Endothelial cell of umbilical vein (primary cell): ENCODE measurements at regions not wholly inside any gene's neighbourhood (a gene's known extent, or its start where the extent isn't known, plus 50 kb on each side); places are given as distances from the start of the nearest gene placed in this dataset.

Source experiments
- BruUV-seq: library from RNA; stranded (reverse); fragments of 400-500 nt; replicated peaks from 2 replicates; lab custom pipeline; 2021; lab: Mats Ljungman, UMichigan
- CTCF ChIA-PET: fragments of 300-600, 350-600 bp; sonication (Branson Sonifier 250); formaldehyde crosslinking; loops from one replicate; lab custom pipeline; 2021; ENCODE audit warnings: antibody characterized with exemption, inconsistent platforms; lab: Charles Lee
- POLR2A ChIA-PET: fragments of 300-600, 350-600 bp; sonication (Branson Sonifier 250); formaldehyde crosslinking; loops from one replicate; lab custom pipeline; 2021; ENCODE audit warnings: antibody characterized with exemption, inconsistent platforms; lab: Charles Lee
- DNase-seq: peaks from one replicate; pipeline ENCODE4 v3.0.0-alpha.2; 2011; ENCODE audit warnings: low read depth, low spot score
- FAIRE-seq: peaks from 2 replicates; lab custom pipeline; 2011; peaks lifted over from hg19 to GRCh38; lab: Jason Lieb, UNC
- H2AFZ ChIP-seq: 2 replicates; pipeline ENCODE4 v1.6.0; 2012; ENCODE audit warnings: low read depth, low read length, control low read depth, inconsistent platforms
- H3K27ac ChIP-seq: 2 replicates; pipeline ENCODE4 v1.5.1; 2011; ENCODE audit warnings: low read depth, mild to moderate bottlenecking, control low read depth, low read length, moderate library complexity; ENCODE audit not compliant: insufficient read depth
- H3K27me3 ChIP-seq, 2 experiments: 2 replicates each; pipeline versions ENCODE4 v1.6.0 to v1.6.1; 2011; ENCODE audit warnings: low read length in 2 of 2, mixed read lengths in 1 of 2; ENCODE audit not compliant: control insufficient read depth in 2 of 2, insufficient read depth in 2 of 2
- H3K36me3 ChIP-seq, 2 experiments: 2 replicates in 1 of 2; 3 replicates in 1 of 2; pipeline ENCODE4 v1.5.1; 2011; ENCODE audit warnings: low read length in 2 of 2, mild to moderate bottlenecking in 1 of 2, moderate library complexity in 1 of 2; ENCODE audit not compliant: control insufficient read depth in 2 of 2, insufficient read depth in 2 of 2; ENCODE audit errors: extremely low read depth in 1 of 2
- H3K4me1 ChIP-seq: 3 replicates; pipeline ENCODE4 v1.5.1; 2011; ENCODE audit warnings: mild to moderate bottlenecking, low read length; ENCODE audit not compliant: control insufficient read depth, insufficient read depth; ENCODE audit errors: extremely low read depth
- H3K4me2 ChIP-seq: 2 replicates; pipeline ENCODE4 v1.6.1; 2011; ENCODE audit warnings: low read length, control low read depth, mixed read lengths; ENCODE audit not compliant: insufficient read depth
- H3K4me3 ChIP-seq, 3 experiments: fragments of 200-600 bp in 1 of 3; sonication (generic), shearing (Covaris generic) in 1 of 3; replicated peaks in 1 of 3; 2 replicates each; pipeline ENCODE4 v1.5.1; 2011 to 2016; ENCODE audit warnings: control low read depth in 3 of 3, low read length in 3 of 3, mild to moderate bottlenecking in 2 of 3, inconsistent platforms in 1 of 3, low read depth in 1 of 3, moderate library complexity in 1 of 3; ENCODE audit not compliant: insufficient read depth in 1 of 3
- H3K79me2 ChIP-seq: 2 replicates; pipeline ENCODE4 v1.6.0; 2012; ENCODE audit warnings: low read length, inconsistent platforms; ENCODE audit not compliant: control insufficient read depth, insufficient read depth
- H3K9ac ChIP-seq: replicated peaks from 2 replicates; pipeline ENCODE3; 2011; ENCODE audit warnings: low read length, control low read depth; ENCODE audit not compliant: insufficient read depth; ENCODE audit errors: extremely low read depth
- H3K9me1 ChIP-seq: replicated peaks from 3 replicates; pipeline ENCODE4 v1.6.0; 2011; ENCODE audit warnings: mild to moderate bottlenecking, low read length; ENCODE audit not compliant: control insufficient read depth, insufficient read depth; ENCODE audit errors: extremely low read depth
- H3K9me3 ChIP-seq: replicated peaks from 2 replicates; pipeline ENCODE4 v1.5.1; 2012; ENCODE audit warnings: low read length, inconsistent platforms; ENCODE audit not compliant: control insufficient read depth, insufficient read depth
- H4K20me1 ChIP-seq: replicated peaks from 2 replicates; pipeline ENCODE3; 2011; ENCODE audit warnings: mild to moderate bottlenecking, low read length; ENCODE audit not compliant: control insufficient read depth, insufficient read depth; ENCODE audit errors: extremely low read depth
- CTCF ChIP-seq, 2 donors: IDR thresholded peaks; 1 replicate in 1 of 2; 2 replicates in 1 of 2; pipeline ENCODE4 v1.5.1; 2011; ENCODE audit warnings: low read length in 2 of 2, mild to moderate bottlenecking in 2 of 2, moderate library complexity in 2 of 2, control low read depth in 1 of 2, inconsistent platforms in 1 of 2, low read depth in 1 of 2; ENCODE audit not compliant: insufficient read depth in 1 of 2; ENCODE audit errors: extremely low read depth in 1 of 2
- EZH2 ChIP-seq: IDR thresholded peaks from 2 replicates; pipeline ENCODE4 v1.6.1; 2012; ENCODE audit warnings: borderline replicate concordance, low read depth, mild to moderate bottlenecking, moderate library complexity, low read length, inconsistent platforms; ENCODE audit not compliant: severe bottlenecking
- FOS ChIP-seq: IDR thresholded peaks from 2 replicates; pipeline ENCODE4 v1.6.1; 2011; ENCODE audit warnings: mild to moderate bottlenecking, low read length, moderate library complexity, borderline replicate concordance; ENCODE audit not compliant: insufficient read depth
- GATA2 ChIP-seq: IDR thresholded peaks from 2 replicates; pipeline ENCODE4 v1.7.0; 2011; ENCODE audit warnings: low read depth, mild to moderate bottlenecking, moderate library complexity, mixed read lengths, low read length; ENCODE audit not compliant: insufficient read length, insufficient read depth
- JUN ChIP-seq: IDR thresholded peaks from 2 replicates; pipeline ENCODE4 v1.6.1; 2011; ENCODE audit warnings: borderline replicate concordance, low read depth; ENCODE audit not compliant: insufficient read length, insufficient read depth
- MAX ChIP-seq: IDR thresholded peaks from 2 replicates; pipeline ENCODE4 v1.6.1; 2011; ENCODE audit not compliant: insufficient read depth, insufficient read length
- MYC ChIP-seq: IDR thresholded peaks from one replicate; pipeline ENCODE4 v1.6.1; 2011; ENCODE audit warnings: mild to moderate bottlenecking, low read depth, low read length
- POLR2A ChIP-seq: IDR thresholded peaks from 2 replicates; pipeline ENCODE4 v1.6.1; 2012; ENCODE audit warnings: low read depth, mild to moderate bottlenecking, control low read depth, low read length
- POLR2AphosphoS5 ChIP-seq: IDR thresholded peaks from 2 replicates; pipeline ENCODE4 v1.6.1; 2012; ENCODE audit warnings: low read depth, mild to moderate bottlenecking, control low read depth, low read length, moderate library complexity; ENCODE audit not compliant: insufficient read depth
- dilution Hi-C: fragments of 300-500 bp; cut with MboI; formaldehyde crosslinking; loops from one replicate; pipeline ENCODE4 v1.15.0; 2019; ENCODE audit warnings: low sequenced_read_pairs; ENCODE audit not compliant: extremely low pct_ligation_motif_present
- intact Hi-C: fragments of 100-400 bp; cut with micrococcal nuclease; formaldehyde crosslinking; loops from one replicate; pipeline ENCODE4 v1.10.0; 2022

GRCh38 chr20:48065833-48066232, 280.6 kb upstream of the SULF2 start:
- Histone ChIP-seq H3K9me3 (no peaks in the 10 kb centered on the region), H4K20me1 (no peaks in the 10 kb centered on the region), H3K79me2 (no peaks in the 10 kb centered on the region), H3K9me1 (no peaks in the 10 kb centered on the region), H3K4me1 (no peaks in the 10 kb centered on the region), H3K27ac (no peak overlapping the region), H3K27me3 (no peaks in the 10 kb centered on the region), H3K4me3 (no peak overlapping the region), H3K36me3 (no peaks in the 10 kb centered on the region), H3K9ac (no peak overlapping the region), H2AFZ (no peak overlapping the region), H3K4me2 (no peak overlapping the region)
- FAIRE-seq = no peak
- intact Hi-C loops (no loop called here), dilution Hi-C loops (no loop called here)
- CTCF ChIA-PET = interaction anchor here (0.7 to 1.0 kb wide), 2 partner anchors 74 to 211 kb away, joined by 3 to 4 read pairs; no protein-coding TSS in a partner anchor
- POLR2A ChIA-PET = no interaction called here
- no TSS peak for BruUV-seq
- TF ChIP-seq FOS = no peak
- DNase-seq = no peak

GRCh38 chr20:48064929-48065328, 279.6 kb upstream of the SULF2 start:
- no peak overlapping the region for H2AFZ ChIP-seq
- H3K36me3 ChIP-seq = no peaks in the 10 kb centered on the region
- no peaks in the 10 kb centered on the region for H3K27me3 ChIP-seq
- no peaks in the 10 kb centered on the region for H3K79me2 ChIP-seq
- dilution Hi-C loops (no loop called here), intact Hi-C loops (no loop called here)
- ChIA-PET CTCF (interaction anchor here (1.0 kb wide), 1 partner anchor 11 kb away, joined by 4 read pairs; no protein-coding TSS in a partner anchor), POLR2A (no interaction called here)
- no peak overlapping the region for H3K4me3 ChIP-seq
- H3K4me2 ChIP-seq = no peak overlapping the region
- no peaks in the 10 kb centered on the region for H3K9me1 ChIP-seq
- FAIRE-seq (no peak), DNase-seq (no peak)
- H3K9ac ChIP-seq = no peak overlapping the region
- TF ChIP-seq JUN = no peak
- TF ChIP-seq MYC = no peak
- TF ChIP-seq CTCF (IDR thresholded peaks at IDR 0.05; ENCODE audit: extremely low read depth in 1 of 2, insufficient read depth in 1 of 2, low read depth in 1 of 2, low read length in 2 of 2) = no peak
- TF ChIP-seq FOS = no peak
- TF ChIP-seq POLR2AphosphoS5 = no peak
- TF ChIP-seq EZH2 = no peak
- TF ChIP-seq GATA2 = no peak
- TF ChIP-seq MAX = no peak
- TF ChIP-seq POLR2A = no peak
- H3K27ac ChIP-seq = no peak overlapping the region
- H4K20me1 ChIP-seq = no peaks in the 10 kb centered on the region
- no peaks in the 10 kb centered on the region for H3K9me3 ChIP-seq
- no peaks in the 10 kb centered on the region for H3K4me1 ChIP-seq
- BruUV-seq = no TSS peak
